Kidney glomerular epithelial cell (primary cell): ENCODE measurements at regions not wholly inside any gene's neighbourhood (a gene's known extent, or its start where the extent isn't known, plus 50 kb on each side); places are given as distances from the start of the nearest gene placed in this dataset.
"Not testable (repeated sequence)": the region's sequence is repeated elsewhere in the genome, so short reads cannot be mapped to it uniquely, and the experiment has no call there.

Experiments
- DNase-seq: peaks from one replicate; lab custom pipeline; 2025; lab: John Stamatoyannopoulos, UW

- no peak for DNase-seq
These were observed 224.5 kb upstream of the TAPT1 start for GRCh38 chr4:16450724-16451123.

DNA sequence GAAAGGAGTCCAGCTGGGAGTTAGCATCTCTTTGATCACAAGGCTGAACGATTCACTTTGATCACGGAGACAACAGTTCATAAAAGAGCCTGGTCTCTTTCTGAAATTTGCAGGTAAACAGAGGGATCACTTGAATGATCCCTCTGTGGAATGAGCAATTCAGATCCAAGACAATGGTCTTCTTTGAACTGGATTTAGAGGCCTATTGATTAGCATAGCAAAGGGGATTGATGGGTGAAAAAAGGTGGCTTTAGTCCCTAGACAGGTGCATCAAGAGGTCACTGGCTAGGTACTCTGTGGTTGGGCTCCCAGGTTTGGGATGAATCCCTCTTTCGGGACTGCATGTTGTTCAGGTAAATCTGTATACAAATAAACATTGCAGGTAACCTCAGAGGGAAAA, 223.8 kb upstream of the TAPT1 start:
- DNase-seq = no peak

DNA sequence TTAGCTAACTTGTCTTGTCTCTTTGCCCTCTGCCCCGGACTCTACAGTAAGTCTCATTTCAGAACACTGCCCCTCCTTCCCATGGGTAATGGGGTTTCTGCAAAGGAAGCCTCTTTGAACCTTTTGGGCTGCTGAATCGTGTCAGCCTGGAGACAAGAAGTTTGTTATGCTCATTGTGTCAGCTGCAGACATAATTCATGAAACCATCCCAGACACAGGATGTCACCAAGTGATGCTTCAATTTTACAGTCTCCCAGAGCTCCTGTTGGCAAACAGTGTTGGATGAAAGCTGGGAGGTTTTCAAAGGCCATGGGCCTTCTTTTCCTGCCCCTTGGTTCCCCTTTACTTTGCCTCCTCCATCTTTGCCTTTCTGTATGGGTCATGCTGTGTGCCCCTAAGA, 223.1 kb upstream of the TAPT1 start:
- no peak for DNase-seq

DNA sequence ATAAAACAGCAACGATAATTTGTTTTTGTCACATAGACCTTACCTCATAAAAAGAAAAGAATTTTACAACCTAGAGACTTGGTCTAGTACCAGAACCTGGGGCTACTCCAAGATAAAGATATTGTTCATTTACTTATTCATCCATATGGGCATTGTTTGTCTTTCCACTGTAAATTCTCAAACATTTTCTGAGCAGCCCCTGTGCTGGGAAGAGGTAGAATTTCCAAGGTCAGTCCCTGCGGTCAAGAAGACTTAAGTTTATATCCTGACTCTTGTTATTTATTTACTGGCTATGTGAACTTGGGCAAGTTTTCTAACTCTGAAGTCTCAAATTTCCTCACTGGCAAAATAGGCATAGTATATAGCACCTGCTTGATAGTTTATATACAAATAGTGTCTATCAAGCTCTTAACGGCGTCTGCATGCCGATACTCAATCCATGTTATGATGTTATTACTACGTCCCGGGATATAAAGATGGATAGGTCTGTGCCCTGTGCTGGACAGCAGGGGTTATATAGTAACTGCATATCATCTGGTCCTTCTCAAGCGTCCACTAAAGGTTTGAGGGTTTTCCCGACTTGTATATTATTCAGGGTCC, 222.1 kb upstream of the TAPT1 start:
- DNase-seq = no peak

DNA sequence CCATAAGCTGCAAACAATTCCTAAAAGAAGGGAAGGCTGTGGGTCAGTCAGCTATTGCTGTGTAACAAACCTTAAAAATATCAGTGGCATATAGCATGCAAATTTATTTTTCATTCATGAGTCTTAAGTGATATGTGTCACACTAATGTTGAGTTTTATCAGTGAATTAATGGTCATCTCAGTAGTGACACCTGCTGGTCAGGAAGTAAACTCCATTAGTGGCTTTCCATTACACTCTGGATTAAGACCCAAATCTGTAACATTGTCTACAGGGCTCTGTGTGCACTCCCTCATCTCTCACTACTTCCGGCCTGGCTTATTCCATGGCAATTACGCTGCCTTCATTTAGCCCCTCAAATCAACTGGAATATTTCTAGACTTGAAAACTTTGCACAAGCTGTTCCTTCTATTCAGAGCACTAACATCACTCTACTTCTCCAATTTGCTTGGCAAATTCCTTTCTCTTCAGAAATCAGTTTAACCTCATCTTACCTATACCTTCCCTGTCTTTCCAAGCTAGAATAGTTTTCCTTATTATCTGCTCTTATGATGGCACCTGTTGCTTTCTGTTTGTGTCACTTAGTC, 217.3 kb upstream of the TAPT1 start:
- peak; percentile 15 for DNase-seq

DNA sequence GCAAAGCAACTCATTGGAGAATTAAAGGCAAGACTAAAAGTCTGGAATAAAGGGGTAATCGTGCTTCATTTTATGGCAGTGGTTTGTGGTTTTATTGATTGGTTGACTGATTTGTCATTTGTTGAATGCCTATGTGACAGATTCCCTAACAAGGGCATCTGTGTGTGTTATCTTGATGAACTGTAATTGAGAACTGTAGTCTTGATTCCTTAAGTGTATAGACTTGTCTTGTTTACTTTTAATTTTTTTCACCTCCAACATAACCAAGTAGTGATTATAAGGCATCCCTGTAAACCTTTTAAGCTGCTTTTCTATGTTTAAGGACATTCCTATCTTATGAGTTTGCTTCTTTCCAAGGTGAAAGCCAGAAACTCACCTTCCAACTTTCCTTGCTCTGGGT, 216.0 kb upstream of the TAPT1 start:
- no peak for DNase-seq

GRCh38 chr4:16439768-16440167, 213.5 kb upstream of the TAPT1 start:
- no peak for DNase-seq

DNA sequence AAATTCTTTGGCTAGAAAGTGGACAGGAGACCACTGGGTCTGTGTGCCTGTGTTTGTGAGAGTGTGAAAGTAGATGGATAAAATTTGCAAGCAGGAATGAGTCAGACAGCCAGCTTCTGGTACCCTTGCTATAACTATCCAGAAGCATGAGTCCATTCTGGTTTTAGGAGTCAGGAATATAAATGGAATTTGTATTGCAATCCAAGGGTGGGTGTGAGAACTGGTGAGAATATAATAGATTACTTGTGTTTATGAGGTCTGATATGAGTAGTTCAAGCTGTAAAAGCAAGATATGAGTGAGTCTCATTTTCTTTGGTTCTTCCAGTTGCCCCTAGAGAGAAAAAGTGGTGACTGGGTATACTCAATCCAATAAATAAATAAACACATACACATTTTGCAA, 212.7 kb upstream of the TAPT1 start:
- no peak for DNase-seq

- DNase-seq = no peak
These were observed 211.6 kb upstream of the TAPT1 start for GRCh38 chr4:16437836-16438235.

GRCh38 chr4:16431866-16432265, 205.6 kb upstream of the TAPT1 start:
- no peak for DNase-seq

DNA sequence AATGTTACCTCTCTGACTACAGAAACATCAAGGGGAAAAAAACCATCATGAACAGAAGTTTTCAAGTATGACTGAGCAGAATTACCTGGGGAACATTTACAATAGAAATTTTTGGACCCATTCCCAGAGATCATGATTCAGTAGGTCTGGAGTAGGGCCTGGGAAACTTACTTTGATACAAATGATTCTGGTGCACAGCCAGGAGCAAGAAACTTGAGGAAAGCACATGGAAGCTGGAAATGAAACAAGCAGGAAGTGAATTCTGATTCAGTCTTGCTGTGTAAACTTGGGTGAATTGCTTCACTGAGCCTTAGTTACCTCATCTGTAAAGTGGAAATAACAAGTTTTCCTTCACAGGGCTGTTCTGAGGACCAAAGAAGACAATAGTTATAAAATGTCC, 192.5 kb upstream of the TAPT1 start:
- DNase-seq = peak; percentile 92

DNA sequence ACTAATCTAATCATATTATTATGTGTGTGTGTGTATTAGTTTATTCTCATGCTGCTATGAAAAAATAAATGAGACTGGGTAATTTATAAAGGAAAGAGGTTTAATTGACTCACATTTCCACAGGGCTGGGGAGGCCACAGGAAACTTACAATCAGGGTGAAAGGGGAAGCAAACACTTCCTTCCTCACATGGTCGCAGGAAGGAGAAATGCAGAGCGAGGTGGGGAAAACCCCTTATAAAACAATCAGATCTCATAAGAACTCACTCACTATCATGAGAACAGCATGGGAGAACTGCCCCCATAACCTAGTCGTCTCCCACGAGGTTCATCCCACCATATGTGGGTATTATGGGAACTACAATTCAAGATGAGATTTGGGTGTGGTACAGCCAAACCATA, 190.9 kb upstream of the TAPT1 start:
- no peak for DNase-seq

GRCh38 chr4:16416601-16417000, 190.3 kb upstream of the TAPT1 start:
- peak; percentile 42 for DNase-seq

DNA sequence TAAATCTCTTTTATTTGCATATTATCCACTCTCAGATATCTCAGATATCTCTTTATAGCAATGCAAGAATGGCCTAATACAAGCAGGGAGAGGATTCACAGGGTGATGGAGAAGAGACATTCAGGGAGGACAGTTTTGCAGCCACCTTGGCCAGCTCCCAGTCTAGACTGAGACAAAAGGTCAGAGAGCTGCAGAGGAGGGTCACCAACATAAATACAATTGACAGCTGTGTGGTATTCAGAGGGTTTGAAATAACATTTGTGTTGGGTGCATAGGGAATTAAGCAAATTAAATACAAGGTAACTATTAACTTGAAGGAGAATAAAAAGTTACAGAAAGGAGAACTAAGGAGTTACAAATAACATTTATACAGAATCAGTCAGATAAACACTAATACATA, 189.5 kb upstream of the TAPT1 start:
- peak; percentile 87 for DNase-seq

DNA sequence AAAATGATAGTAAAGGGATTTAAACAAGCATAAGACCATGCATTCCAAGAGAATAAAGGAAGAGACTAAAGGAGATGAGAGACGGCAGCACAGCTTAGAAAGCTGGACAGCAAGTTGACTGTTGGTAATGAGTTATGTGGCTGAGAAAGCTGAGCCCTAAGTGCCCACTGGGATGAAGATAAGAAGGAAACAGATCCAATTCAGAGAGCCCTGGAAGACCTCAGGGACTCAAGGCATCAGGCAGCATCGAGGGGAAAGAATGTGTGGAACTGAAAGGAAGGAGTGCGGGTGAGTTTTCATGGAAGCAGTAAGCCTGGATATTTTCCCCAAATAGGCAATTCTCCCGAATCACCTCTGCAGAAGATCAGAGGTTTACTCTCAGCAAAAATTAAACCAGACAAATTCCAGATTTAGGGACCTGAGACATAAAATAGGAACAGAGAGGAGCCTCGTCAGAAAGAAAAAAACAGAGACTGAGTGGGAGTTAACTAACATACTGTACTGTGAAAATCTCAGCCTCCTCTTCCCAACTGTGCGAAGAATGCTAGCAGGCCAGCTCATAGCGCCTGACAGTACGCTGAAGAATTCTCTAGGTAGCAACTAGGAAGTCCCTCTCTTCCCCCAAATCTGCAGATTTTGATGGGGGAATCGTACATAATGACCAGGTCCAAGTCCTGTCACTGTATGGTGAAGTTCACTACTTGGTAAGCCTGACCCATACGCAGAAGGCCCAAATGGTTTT, 187.7 kb upstream of the TAPT1 start:
- no peak for DNase-seq

DNA sequence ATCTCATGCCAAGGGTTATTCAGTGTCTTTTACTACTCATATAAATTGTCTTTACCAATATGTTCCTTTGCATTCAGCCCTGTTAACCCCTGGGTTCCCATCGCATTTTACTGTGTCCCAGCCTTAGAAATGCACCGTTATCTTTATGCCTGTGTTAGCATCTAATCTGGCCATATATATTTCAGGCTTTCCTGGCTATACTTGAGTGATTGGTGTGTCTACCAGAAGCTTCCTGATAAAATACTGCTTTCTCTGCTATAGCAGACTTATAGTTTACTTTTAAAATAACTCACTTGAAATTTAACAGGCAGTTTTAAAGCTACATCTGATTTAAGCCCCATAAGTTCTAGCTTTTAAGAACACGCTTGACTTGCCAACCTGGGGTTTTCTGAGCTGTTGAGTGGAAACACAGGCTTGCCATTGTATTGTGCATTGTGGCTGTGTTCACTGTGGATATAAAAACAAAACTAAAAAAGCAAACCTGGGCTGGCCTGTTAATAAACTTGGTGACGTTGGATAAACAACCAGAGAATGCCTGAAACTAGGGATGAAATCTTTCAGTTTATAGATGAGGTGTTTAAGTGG, 185.3 kb upstream of the TAPT1 start:
- DNase-seq = no peak

DNA sequence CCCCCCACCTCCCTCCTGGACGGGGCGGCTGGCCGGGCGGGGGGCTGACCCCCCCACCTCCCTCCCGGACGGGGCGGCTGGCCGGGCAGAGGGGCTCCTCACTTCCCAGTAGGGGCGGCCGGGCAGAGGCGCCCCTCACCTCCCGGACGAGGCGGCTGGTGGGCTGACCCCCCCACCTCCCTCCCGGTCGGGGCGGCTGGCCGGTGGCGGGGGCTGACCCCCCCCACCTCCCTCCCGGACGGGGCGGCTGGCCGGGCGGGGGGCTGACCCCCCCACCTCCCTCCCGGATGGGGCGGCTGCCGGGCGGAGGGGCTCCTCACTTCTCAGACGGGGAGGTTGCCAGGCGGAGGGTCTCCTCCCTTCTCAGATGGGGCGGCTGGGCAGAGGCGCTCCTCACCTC, 166.9 kb upstream of the TAPT1 start:
- not testable (repeated sequence) for DNase-seq

DNA sequence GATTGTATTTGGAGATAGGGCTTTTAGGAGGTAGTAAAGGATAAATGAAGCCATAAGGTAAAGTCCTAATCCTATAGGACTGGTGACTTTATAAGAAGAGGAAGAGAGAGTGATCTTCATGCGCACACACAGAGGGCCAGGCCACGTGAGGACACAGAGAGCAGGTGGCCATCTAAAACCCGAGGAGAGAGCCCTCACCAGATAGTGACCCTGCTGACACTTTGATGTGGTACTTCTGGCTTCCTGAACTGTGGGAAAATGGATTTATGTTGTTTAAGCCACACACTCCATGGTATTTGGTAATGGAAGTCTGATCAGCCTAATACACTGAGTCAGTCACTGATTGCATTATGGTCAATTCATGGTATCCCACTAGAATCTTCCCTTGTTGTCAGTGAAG, 164.9 kb upstream of the TAPT1 start:
- no peak for DNase-seq

DNA sequence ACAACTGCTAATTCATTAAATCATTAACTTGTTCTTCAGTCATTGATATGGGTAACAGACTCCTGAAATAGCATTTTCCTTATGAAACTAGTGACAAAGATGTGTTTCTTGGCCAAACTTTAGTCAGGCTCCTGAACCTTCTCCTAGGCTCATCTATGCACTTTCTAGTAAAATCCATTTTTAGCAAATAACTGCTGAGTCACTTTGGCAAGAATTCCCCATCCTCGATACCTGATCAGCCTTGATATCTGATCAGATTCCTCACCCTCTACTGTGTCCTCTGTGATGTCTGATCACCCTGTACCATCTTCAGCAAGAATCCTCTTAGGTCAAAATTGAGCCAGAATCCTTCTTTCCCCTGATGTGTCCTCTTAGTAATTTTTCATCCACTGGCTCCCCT, 161.2 kb upstream of the TAPT1 start:
- no peak for DNase-seq

- DNase-seq = no peak
These were observed 160.5 kb upstream of the TAPT1 start for GRCh38 chr4:16386711-16387320.

DNA sequence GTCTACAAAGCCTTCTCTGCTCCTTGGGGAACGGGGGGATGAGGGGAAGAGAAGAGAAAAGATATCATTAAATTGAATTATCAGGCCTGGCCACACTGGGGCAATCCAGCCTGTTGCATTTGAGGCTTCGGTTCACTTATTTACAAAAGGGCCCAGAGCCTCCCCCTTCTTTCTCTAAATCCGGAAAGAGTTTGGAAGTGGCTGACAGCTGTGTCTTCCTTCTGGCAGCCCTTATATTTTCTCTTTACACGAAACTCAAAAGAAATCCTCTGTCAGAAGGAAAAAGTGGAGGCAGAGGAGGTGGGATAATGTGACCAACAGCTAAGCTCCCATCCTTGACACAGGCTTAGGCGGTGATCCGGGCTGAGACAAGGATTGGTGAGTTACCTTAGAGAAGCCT, 158.3 kb upstream of the TAPT1 start:
- DNase-seq = no peak

- DNase-seq = no peak
These were observed 156.3 kb upstream of the TAPT1 start for GRCh38 chr4:16382571-16382970.

GRCh38 chr4:16377887-16378286, 151.6 kb upstream of the TAPT1 start:
- peak; percentile 17 for DNase-seq
